HL-60 (cell line): ENCODE measurements at regions not wholly inside any gene's neighbourhood (a gene's known extent, or its start where the extent isn't known, plus 50 kb on each side); places are given as distances from the start of the nearest gene placed in this dataset.

Experiments
- DNase-seq, 2 experiments: peaks; one replicate each; pipeline ENCODE4 v3.0.0-alpha.2; 2010 to 2020; ENCODE audit warnings: low read depth in 1 of 2, low spot score in 1 of 2
- H3K27ac ChIP-seq: fragments of 250-450 bp; sonication (Bioruptor Pico); replicated peaks from 2 replicates; pipeline ENCODE4 v1.5.1; 2020; ENCODE audit warnings: mild to moderate bottlenecking, moderate library complexity
- H3K27me3 ChIP-seq: fragments of 250-450 bp; sonication (Bioruptor Pico); 2 replicates; pipeline ENCODE4 v1.5.1; 2021; ENCODE audit warnings: mild to moderate bottlenecking, moderate library complexity; ENCODE audit not compliant: insufficient read depth, poor library complexity, severe bottlenecking
- H3K4me3 ChIP-seq: replicated peaks from 2 replicates; pipeline ENCODE4 v1.5.1; 2011; ENCODE audit warnings: mild to moderate bottlenecking, control low read depth, low read length; ENCODE audit not compliant: insufficient read depth
- GABPA ChIP-seq: IDR thresholded peaks from 2 replicates; pipeline ENCODE4 v1.6.1; 2012; ENCODE audit warnings: low read depth
- POLR2AphosphoS5 ChIP-seq: IDR thresholded peaks from 2 replicates; pipeline ENCODE4 v1.6.1; 2012; ENCODE audit warnings: low read depth
- SPI1 ChIP-seq: IDR thresholded peaks from 2 replicates; pipeline ENCODE4 v1.6.1; 2012; ENCODE audit warnings: low read depth, mild to moderate bottlenecking, borderline replicate concordance
- TF ChIP-seq, protein P1 (sequence below): IDR thresholded peaks from one replicate; pipeline ENCODE4 v1.5.1; 2011; ENCODE audit warnings: low read length, control low read depth, inconsistent platforms; ENCODE audit not compliant: insufficient read depth
- TF ChIP-seq, protein P2 (sequence below): IDR thresholded peaks from 2 replicates; pipeline ENCODE4 v1.6.1; 2012; ENCODE audit warnings: low read depth; ENCODE audit not compliant: insufficient replicate concordance

DNA sequence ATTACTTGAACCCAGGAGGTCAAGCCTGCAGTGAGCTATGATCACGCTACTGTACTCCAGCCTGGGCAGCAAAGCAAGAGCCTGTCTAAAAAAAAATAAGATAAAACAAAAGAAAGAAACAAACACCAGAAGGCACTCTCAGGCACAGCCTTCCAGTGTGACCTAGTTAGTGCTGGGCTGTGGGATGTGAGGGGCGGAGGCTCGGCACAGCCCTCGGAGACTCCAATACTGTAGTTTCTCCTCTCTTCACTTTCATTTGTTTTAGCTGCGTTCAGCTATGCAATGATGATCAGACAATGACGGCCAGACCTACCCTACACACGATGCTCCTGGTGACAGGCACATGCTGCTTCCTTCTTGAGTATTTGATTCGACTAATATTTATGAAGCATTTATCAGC is 127.7 kb downstream of the SOCS6 start:
- H3K4me3 ChIP-seq: no peak overlapping the region
- no peaks in the 10 kb centered on the region for H3K27me3 ChIP-seq
- no peak for DNase-seq
- no peak overlapping the region for H3K27ac ChIP-seq
- TF ChIP-seq, protein P1, sequence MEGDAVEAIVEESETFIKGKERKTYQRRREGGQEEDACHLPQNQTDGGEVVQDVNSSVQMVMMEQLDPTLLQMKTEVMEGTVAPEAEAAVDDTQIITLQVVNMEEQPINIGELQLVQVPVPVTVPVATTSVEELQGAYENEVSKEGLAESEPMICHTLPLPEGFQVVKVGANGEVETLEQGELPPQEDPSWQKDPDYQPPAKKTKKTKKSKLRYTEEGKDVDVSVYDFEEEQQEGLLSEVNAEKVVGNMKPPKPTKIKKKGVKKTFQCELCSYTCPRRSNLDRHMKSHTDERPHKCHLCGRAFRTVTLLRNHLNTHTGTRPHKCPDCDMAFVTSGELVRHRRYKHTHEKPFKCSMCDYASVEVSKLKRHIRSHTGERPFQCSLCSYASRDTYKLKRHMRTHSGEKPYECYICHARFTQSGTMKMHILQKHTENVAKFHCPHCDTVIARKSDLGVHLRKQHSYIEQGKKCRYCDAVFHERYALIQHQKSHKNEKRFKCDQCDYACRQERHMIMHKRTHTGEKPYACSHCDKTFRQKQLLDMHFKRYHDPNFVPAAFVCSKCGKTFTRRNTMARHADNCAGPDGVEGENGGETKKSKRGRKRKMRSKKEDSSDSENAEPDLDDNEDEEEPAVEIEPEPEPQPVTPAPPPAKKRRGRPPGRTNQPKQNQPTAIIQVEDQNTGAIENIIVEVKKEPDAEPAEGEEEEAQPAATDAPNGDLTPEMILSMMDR: no peak
- TF ChIP-seq, protein P2, sequence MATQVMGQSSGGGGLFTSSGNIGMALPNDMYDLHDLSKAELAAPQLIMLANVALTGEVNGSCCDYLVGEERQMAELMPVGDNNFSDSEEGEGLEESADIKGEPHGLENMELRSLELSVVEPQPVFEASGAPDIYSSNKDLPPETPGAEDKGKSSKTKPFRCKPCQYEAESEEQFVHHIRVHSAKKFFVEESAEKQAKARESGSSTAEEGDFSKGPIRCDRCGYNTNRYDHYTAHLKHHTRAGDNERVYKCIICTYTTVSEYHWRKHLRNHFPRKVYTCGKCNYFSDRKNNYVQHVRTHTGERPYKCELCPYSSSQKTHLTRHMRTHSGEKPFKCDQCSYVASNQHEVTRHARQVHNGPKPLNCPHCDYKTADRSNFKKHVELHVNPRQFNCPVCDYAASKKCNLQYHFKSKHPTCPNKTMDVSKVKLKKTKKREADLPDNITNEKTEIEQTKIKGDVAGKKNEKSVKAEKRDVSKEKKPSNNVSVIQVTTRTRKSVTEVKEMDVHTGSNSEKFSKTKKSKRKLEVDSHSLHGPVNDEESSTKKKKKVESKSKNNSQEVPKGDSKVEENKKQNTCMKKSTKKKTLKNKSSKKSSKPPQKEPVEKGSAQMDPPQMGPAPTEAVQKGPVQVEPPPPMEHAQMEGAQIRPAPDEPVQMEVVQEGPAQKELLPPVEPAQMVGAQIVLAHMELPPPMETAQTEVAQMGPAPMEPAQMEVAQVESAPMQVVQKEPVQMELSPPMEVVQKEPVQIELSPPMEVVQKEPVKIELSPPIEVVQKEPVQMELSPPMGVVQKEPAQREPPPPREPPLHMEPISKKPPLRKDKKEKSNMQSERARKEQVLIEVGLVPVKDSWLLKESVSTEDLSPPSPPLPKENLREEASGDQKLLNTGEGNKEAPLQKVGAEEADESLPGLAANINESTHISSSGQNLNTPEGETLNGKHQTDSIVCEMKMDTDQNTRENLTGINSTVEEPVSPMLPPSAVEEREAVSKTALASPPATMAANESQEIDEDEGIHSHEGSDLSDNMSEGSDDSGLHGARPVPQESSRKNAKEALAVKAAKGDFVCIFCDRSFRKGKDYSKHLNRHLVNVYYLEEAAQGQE: no peak
- no peak for TF ChIP-seq SPI1
- no peak for TF ChIP-seq GABPA
- no peak for TF ChIP-seq POLR2AphosphoS5

DNA sequence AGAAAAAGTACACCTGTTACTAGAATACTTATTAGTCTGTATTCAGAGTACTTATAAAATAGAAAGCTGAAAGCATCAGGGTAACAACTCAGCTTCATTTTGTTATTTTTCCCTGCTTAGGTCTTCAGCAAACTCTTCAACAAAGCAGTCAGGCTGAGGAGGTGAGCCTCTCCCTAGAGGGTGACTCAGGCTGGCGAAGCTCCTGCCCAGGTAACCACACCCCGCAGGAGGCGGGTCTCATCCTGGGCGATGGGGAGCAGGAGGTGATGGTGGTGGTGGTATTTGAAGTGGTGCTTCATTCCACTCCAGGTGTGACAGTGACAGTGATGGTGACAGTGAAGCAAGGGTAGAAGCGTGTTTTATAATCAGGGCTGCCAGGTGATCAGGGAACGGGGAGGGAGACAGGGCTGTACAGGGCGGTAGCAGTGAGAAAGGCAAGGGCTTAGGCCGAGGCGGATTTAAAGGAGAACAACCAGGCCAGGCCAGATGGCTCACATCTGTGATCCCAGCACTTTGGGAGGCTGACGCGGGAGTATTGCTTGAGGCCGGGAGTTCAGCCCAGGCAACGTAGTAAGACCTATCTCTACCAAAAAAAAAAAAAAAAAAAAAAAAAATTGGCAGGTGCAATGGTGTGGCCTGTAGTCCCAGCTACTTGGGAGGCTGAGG is 127.1 kb downstream of the SOCS6 start:
- no peaks in the 10 kb centered on the region for H3K27me3 ChIP-seq
- no peak overlapping the region for H3K27ac ChIP-seq
- no peak overlapping the region for H3K4me3 ChIP-seq
- DNase-seq: no peak
- TF ChIP-seq, protein P2: no peak
- TF ChIP-seq, protein P1: no peak
- TF ChIP-seq POLR2AphosphoS5 (no peak), GABPA (no peak), SPI1 (no peak)

DNA sequence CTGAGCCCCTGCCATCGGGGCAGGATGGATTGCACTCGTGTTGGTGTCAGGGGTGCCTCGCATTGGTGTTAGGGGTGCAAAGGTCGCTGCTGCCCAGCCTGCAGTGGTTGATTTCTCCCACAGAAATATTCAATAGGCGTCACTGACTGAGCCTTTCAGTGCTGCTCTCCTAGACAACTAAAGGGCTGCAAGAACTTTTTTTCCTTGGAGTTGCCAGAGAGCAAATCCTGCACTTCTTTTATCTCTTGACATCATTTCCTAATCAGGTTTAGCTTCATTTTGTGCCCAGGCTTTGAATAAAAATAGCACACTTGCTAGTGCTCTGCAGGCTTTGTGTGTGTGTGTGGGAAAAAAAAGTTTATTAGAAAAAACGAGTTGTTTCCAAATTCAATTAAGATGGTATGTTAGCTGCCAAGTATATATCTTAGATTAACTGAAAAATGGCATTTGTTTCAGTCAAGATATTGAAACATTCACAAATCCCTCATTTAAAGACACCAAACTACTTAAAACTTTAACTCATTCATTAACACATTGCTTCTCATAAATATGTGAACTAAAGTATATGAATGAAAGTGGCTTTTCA is 125.6 kb downstream of the SOCS6 start:
- Histone ChIP-seq H3K4me3 (no peak overlapping the region), H3K27ac (no peak overlapping the region), H3K27me3 (no peaks in the 10 kb centered on the region)
- DNase-seq: no peak
- TF ChIP-seq, protein P2: no peak
- TF ChIP-seq POLR2AphosphoS5 (no peak), SPI1 (no peak), GABPA (no peak)
- TF ChIP-seq, protein P1: no peak
